Smooth muscle cell (in vitro differentiated cells): ENCODE measurements at regions not wholly inside any gene's neighbourhood (a gene's known extent, or its start where the extent isn't known, plus 50 kb on each side); places are given as distances from the start of the nearest gene placed in this dataset.

Experiments used
- DNase-seq: peaks from one replicate; lab custom pipeline; 2025; ENCODE audit not compliant: unreplicated experiment; lab: John Stamatoyannopoulos, UW
- H2AFZ ChIP-seq: fragments of 200-600 bp; sonication (generic); 2 replicates; pipeline ENCODE4 v1.6.0; 2016; ENCODE audit warnings: antibody characterized with exemption, low read depth, mild to moderate bottlenecking
- H3F3A ChIP-seq: fragments of 200-600 bp; sonication (generic); 2 replicates; pipeline ENCODE4 v1.6.0; 2017; ENCODE audit warnings: antibody characterized with exemption, low read depth
- H3K27ac ChIP-seq: fragments of 200-600 bp; sonication (generic); 2 replicates; pipeline ENCODE4 v1.5.1; 2016; ENCODE audit warnings: low read depth, mild to moderate bottlenecking
- H3K27me3 ChIP-seq: fragments of 200-600 bp; sonication (generic); 2 replicates; pipeline ENCODE4 v1.6.1; 2016; ENCODE audit warnings: low read depth, mild to moderate bottlenecking
- H3K36me3 ChIP-seq: fragments of 200-600 bp; sonication (generic); 2 replicates; pipeline ENCODE4 v1.5.1; 2016; ENCODE audit warnings: low read depth
- H3K4me1 ChIP-seq: fragments of 200-600 bp; sonication (generic); 2 replicates; pipeline ENCODE4 v1.5.1; 2016; ENCODE audit warnings: low read depth
- H3K4me2 ChIP-seq: fragments of 200-600 bp; sonication (generic); 2 replicates; pipeline ENCODE4 v1.6.0; 2016; ENCODE audit warnings: mild to moderate bottlenecking
- H3K4me3 ChIP-seq: fragments of 200-600 bp; sonication (generic); 2 replicates; pipeline ENCODE4 v1.5.1; 2016; ENCODE audit warnings: mild to moderate bottlenecking
- H3K79me2 ChIP-seq: fragments of 200-600 bp; sonication (generic); 2 replicates; pipeline ENCODE4 v1.6.0; 2016; ENCODE audit warnings: low read depth, mild to moderate bottlenecking
- H3K9ac ChIP-seq: fragments of 200-600 bp; sonication (generic); 2 replicates; pipeline ENCODE4 v1.6.0; 2016; ENCODE audit warnings: low read depth
- H3K9me3 ChIP-seq: fragments of 200-600 bp; sonication (generic); replicated peaks from 2 replicates; pipeline ENCODE4 v1.5.1; 2016; ENCODE audit warnings: low read depth
- H4K20me1 ChIP-seq: fragments of 200-600 bp; sonication (generic); 2 replicates; pipeline ENCODE4 v1.6.0; 2016; ENCODE audit warnings: low read depth
- WGBS: methylation state at CpG from one replicate; pipeline ENCODE4 v1.1.7; 2016; ENCODE audit warnings: low lambda C conversion rate; 5-methylcytosine and 5-hydroxymethylcytosine counted together
- TF ChIP-seq, protein P1 (sequence below): fragments of 200-600 bp; sonication (generic); IDR thresholded peaks from 2 replicates; pipeline ENCODE4 v1.5.1; 2017; ENCODE audit warnings: borderline replicate concordance, mild to moderate bottlenecking, antibody characterized with exemption; ENCODE audit not compliant: insufficient read depth, poor library complexity, severe bottlenecking

DNA sequence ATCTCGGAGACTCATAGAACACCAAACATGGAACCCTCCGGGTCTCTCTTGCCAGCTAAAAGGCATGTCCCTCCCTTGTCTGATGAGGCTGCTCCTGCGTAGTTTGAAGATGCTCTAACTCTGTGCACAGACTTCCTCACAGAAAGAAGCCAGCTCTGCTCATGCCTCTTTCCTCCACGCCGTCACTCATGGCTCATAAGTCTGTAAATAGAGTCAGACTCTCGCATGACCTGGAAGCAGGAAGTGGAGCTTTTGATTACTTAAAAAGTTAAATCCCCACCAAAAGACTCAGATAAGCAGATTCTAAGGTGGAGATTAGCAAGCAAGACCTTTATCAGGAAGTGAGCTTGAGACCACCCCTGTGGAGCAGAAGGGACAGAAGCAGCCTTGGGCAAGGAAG is 171.6 kb downstream of the TRIM33 start:
- TF ChIP-seq, protein P1, sequence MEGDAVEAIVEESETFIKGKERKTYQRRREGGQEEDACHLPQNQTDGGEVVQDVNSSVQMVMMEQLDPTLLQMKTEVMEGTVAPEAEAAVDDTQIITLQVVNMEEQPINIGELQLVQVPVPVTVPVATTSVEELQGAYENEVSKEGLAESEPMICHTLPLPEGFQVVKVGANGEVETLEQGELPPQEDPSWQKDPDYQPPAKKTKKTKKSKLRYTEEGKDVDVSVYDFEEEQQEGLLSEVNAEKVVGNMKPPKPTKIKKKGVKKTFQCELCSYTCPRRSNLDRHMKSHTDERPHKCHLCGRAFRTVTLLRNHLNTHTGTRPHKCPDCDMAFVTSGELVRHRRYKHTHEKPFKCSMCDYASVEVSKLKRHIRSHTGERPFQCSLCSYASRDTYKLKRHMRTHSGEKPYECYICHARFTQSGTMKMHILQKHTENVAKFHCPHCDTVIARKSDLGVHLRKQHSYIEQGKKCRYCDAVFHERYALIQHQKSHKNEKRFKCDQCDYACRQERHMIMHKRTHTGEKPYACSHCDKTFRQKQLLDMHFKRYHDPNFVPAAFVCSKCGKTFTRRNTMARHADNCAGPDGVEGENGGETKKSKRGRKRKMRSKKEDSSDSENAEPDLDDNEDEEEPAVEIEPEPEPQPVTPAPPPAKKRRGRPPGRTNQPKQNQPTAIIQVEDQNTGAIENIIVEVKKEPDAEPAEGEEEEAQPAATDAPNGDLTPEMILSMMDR = no peak
- H3K79me2 ChIP-seq = no peaks in the 10 kb centered on the region
- 74% methylated on average over 6 of the region's 6 CpGs for WGBS
- no peak overlapping the region for H3K9ac ChIP-seq
- H2AFZ ChIP-seq = no peak overlapping the region
- no peaks in the 10 kb centered on the region for H3K9me3 ChIP-seq
- H3K4me2 ChIP-seq = no peak overlapping the region
- no peaks in the 10 kb centered on the region for H3K27me3 ChIP-seq
- no peak for DNase-seq
- H3K4me3 ChIP-seq = no peak overlapping the region
- H3K27ac ChIP-seq = no peak overlapping the region
- H4K20me1 ChIP-seq = no peaks in the 10 kb centered on the region
- no peaks in the 10 kb centered on the region for H3K4me1 ChIP-seq
- no peaks in the 10 kb centered on the region for H3F3A ChIP-seq
- H3K36me3 ChIP-seq = no peaks in the 10 kb centered on the region

DNA sequence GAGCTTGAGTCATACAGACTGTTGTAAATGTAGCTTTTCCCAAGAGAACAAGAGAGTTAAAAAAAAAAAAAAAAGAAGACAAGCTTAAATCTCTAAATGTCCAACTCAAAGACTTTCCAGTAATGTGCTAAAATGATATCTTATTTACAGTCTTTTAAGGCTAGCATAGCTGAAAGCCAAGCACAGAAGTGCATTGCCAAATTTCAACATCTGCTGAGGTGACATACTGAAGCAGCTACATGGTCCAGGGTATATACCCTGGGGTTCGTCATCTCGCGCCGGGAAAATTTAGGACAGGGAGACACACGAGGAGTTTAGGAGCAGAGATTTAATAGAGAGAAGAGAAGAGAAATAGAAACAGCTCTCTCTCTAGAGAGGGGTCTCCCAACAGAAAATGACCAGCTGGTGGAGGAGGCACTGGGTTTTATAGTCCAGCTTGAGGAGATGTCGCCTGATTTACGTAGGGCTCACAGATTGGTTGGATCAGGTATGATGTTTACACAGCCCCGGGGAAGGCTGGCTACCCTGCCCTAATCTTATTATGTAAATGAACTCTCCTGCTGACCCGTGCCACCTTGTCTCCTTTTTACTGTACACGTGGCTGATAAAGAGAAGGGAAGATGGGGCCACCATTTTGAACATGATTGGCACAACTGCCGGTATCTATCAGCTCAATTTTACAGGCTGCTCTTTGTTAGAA is 172.7 kb downstream of the TRIM33 start:
- H3K79me2 ChIP-seq = no peaks in the 10 kb centered on the region
- H3K4me2 ChIP-seq = no peak overlapping the region
- WGBS = 75% methylated on average over 11 of the region's 11 CpGs
- H3K9me3 ChIP-seq = no peaks in the 10 kb centered on the region
- H3K36me3 ChIP-seq = no peaks in the 10 kb centered on the region
- H3K9ac ChIP-seq = no peak overlapping the region
- no peaks in the 10 kb centered on the region for H3K27me3 ChIP-seq
- H3F3A ChIP-seq = no peaks in the 10 kb centered on the region
- no peak overlapping the region for H2AFZ ChIP-seq
- no peak for DNase-seq
- H3K4me1 ChIP-seq = no peaks in the 10 kb centered on the region
- H3K27ac ChIP-seq = no peak overlapping the region
- H3K4me3 ChIP-seq = no peak overlapping the region
- H4K20me1 ChIP-seq = no peaks in the 10 kb centered on the region
- TF ChIP-seq, protein P1 = no peak

DNA sequence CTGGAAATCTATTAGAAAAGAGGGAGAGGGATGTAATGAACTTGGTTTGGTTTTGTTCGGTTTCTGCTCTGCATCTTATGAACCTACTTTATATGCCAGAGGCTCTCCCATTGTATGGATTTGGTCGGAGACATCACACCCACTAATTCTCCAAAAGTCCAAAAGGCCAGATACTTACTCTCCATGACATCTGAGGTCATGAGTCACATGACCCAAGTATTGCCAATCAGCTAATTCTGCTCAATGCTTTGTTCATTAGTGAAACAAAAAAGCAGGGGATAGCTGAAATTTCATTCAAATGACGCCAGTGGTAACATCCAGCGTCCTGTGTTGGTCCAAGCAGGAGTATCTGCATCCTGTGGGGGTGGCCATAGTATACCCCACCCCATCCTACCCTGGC is 173.6 kb downstream of the TRIM33 start:
- H3K4me3 ChIP-seq = no peak overlapping the region
- H3K4me2 ChIP-seq = no peak overlapping the region
- TF ChIP-seq, protein P1 = no peak
- H3K4me1 ChIP-seq = no peaks in the 10 kb centered on the region
- no peak for DNase-seq
- no peaks in the 10 kb centered on the region for H3K79me2 ChIP-seq
- H3K27ac ChIP-seq = no peak overlapping the region
- no peaks in the 10 kb centered on the region for H3K36me3 ChIP-seq
- H3F3A ChIP-seq = no peaks in the 10 kb centered on the region
- H2AFZ ChIP-seq = no peak overlapping the region
- H3K27me3 ChIP-seq = no peaks in the 10 kb centered on the region
- H3K9me3 ChIP-seq = no peaks in the 10 kb centered on the region
- H3K9ac ChIP-seq = no peak overlapping the region
- no peaks in the 10 kb centered on the region for H4K20me1 ChIP-seq
- WGBS = 92% methylated on average over 4 of the region's 4 CpGs

DNA sequence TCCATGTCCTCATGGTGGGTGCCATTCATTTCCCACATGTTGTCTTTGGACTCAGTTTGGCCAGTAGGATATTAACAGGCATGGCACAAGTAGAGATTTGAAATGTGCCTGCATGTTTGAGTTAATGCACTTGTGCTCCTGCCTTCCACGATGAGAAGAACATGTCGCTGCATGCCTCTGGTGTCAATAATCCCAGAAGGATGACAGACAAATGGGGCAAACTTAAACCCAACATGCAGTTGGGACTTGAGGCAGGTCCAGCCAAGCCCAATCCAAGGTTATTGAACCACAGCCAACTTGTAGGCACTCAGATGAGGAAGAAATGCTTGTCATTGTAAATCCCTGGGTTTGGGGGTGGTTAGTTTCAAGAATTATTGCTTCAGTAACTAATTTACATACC is 174.6 kb downstream of the TRIM33 start:
- H3K9me3 ChIP-seq = no peaks in the 10 kb centered on the region
- no peak overlapping the region for H3K4me3 ChIP-seq
- no peak overlapping the region for H3K9ac ChIP-seq
- no peaks in the 10 kb centered on the region for H3K36me3 ChIP-seq
- no peaks in the 10 kb centered on the region for H3K79me2 ChIP-seq
- H2AFZ ChIP-seq = no peak overlapping the region
- 88% methylated on average over 2 of the region's 2 CpGs for WGBS
- no peak overlapping the region for H3K4me2 ChIP-seq
- no peaks in the 10 kb centered on the region for H3F3A ChIP-seq
- DNase-seq = no peak
- TF ChIP-seq, protein P1 = no peak
- H3K4me1 ChIP-seq = no peaks in the 10 kb centered on the region
- no peaks in the 10 kb centered on the region for H3K27me3 ChIP-seq
- H3K27ac ChIP-seq = no peak overlapping the region
- H4K20me1 ChIP-seq = no peaks in the 10 kb centered on the region
